ENCODE measurements at regions not wholly inside any gene's neighbourhood (a gene's known extent, or its start where the extent isn't known, plus 50 kb on each side); places are given as distances from the start of the nearest gene placed in this dataset.
"Not testable (repeated sequence)": the region's sequence is repeated elsewhere in the genome, so short reads cannot be mapped to it uniquely, and the experiment has no call there.

DNA sequence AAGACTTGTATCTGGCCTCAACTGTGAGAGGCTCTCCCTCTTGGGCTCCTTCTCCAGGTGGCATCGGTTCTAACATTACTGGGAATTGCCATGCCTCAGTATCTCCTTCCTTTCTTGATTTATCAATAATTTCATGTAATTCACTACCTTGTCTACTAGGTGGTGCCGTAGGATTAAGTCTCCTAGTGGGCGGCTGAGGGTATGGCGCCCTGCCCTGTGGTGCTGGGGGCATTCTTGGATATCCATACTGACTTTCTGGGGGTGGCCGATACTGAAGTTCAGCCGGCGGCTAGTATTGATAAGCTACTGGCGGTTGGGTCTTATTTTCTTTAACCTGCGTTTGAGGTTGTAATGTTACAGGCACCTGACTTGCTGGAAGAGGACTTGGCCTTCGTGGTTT is 164.2 kb upstream of the TMPRSS15 start:
- DNase-seq: not testable (repeated sequence)

DNA sequence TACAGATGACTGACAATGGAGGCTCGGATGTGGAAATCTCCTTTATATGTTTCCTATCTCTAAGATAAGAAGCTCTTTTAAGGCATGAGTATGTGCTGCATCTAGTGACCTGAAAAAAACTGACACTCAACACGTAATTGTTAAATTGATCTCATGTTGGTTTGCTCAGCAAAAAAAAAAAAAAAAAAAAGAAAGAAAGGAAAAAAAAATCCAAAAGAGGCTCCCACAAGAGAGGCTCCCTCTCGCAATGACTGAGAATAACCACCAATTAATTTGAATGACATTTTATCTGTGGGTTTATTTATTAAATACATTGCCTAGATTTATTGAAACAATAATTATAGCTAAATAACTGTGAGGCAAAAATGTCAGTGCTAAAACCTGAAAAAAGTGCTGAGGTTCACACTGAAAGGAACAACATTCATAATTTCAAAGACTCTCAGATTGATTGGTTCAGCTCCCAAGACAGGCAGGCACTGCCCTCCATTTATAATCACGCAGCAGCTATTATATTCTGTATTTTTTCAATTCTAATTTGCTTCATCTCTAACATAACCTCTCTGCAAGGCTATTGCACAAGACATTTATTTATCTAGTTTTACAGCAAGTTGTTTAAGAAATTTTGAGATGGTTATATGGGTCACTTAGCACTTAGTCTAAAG is 184.5 kb upstream of the TMPRSS15 start:
- DNase-seq: no peak

DNA sequence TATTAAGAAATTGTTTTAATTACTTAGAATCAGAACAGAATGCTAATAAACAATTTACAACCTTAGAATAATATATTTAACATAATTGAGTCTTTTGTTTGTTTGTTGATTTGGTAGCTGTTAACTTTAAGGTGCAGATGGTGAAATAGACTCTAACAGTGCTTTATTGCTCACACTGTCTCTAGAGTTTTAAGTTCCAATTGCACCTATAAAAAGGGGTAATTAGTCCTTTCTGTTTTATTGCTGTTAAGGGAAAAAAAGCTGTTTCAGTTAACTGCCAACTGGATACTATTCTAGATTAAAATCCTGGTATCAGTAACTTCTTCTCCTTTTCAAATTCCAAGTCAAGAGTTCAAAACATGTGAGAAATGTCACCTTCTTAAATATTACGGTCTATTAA is 197.6 kb upstream of the TMPRSS15 start:
- no peak for DNase-seq

DNA sequence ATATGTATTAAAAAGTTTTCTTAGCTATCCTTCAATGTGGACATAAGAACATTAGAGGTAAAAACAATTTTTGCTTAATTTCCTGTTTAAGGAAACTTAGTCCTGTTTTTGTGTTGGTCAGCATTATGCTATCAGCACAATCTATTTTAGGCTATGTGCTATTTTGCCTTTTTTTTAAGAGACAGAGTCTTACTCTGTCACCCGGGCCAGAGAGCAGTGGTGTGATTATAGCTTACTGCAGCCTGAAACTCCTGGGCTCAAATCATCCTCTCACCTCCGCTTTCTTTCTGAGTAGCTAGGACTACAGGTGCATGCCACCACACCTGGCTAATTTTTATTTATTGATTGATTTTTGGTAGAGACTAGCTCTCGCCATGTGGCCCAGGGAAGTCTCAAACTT is 199.1 kb upstream of the TMPRSS15 start:
- no peak for DNase-seq

DNA sequence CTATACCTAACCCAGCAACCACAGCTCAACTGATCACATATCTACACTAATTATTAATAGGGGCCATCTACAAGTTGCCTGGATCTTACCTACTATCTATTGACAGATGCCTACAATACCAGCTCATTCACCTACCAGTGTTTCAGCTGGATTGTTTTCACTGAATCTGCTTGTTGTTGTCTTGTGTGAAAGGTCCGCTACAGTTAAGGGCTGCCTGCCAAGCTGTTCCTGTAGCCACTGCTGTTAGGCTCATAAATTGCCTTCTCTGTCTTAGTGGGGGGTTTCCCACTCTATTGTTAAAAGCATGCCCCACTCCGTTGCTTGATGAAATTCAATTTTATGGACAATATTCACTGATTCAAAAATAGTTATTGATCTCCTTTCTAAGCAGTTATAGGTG is 199.7 kb upstream of the TMPRSS15 start:
- no peak for DNase-seq

DNA sequence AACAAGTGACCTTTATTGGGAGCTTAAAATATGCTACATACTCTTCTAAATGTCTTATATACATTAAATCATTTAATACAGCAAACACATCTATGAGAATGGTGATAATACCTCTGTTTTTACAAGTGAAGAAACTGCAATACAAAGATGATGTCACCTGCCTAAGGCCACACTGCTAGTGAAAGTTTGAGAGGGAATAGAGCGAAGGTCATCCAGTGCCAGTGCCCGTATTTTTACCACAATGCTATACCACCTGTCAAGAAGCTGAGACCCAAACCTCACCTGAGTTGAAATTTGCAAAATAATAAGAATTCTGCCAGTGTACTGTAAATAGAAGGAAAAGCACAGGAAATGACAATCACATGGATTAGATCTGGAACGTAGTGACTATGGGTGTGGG is 200.4 kb upstream of the TMPRSS15 start:
- no peak for DNase-seq

DNA sequence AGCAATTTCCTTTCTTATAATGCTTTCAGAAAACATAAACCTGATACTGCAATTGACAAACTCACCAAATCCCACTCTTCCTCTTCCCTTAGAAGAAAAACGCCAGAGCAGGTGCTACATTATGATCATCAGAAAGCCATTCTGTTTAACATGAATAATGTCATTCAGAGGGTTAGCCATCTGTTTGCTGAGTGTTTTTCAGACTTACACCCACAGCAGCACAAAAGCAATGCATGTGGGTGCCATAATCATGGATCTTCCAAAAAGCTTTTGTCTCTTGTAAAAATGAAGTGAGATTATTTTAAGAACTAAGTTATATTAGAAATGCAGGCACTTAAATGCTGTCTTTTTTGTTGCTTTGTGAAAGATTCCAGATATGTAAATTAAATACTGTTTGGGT is 204.6 kb upstream of the TMPRSS15 start:
- no peak for DNase-seq

DNA sequence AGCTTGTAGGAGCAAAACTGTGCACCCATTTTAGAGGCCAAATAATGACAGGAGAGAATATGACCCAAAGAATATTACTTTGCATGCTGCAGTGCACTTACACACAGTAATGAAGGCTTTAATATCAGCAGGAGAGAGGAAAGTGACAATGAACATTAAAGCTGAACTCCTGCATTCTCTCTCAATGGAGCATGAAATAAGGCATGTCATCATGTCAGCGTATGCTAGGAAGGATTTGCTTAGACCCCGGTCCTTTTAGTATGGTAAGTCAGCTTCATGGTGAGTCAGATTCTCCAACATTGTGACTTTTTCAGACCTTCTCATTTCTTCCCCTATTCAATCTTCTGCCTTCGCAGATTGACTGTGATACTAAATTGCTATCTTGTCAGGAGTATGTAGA is 210.7 kb upstream of the TMPRSS15 start:
- no peak for DNase-seq

DNA sequence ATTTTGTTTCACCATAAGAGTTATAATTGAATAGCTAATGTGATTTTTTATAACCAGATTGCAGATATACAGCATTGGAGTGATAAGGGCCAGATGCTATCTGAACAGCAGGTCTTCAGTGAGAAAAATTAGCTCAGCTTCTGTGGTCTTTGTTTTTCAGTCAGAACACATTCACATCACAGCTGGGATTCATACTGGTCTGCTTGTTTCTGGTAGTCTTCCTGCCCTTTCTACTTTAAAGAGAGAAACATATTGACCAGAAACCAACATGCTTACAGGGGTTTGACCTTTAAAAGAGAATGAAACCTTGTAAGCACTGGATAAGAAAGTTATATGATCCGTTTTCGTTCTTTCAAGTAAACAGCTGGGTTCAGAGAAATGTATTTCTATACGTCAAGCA is 213.7 kb upstream of the TMPRSS15 start:
- no peak for DNase-seq

DNA sequence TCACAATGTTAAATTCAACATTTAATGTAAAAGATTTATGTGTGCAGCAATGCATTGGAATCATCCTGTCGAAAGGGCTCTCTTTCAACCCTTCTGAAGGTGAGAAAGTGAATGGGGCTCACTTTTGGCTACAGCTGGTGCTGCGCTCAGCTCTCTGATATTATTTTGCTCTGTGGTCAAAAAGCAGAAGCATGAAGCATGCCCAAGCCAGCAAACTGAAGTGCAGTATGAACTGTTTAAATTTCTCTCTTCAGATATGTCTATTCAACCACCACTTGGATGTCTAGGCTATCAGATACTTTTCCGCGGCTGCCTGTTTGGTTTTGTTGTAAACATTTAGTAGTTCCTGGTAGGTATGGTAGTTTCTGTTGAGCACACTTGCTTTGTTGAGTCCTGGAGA is 216.9 kb upstream of the TMPRSS15 start:
- no peak for DNase-seq

DNA sequence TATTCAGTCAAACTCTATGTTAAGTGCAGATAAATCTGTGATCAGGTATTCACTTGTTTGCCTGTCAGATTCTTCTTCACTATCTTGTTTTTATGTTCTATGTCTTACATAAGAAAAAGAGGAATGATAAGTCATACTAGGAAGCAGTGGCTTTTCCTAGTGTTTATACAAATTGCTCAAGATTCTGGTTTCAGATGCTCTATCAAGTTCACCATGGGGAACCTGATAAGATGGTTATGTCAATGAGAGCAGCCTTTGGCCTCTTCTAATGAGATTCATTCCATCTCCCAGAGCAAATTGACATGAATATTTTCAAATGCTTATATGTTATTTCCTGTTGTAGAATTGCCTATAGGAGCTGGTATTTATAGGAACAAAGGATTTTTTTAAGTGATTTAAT is 218.8 kb upstream of the TMPRSS15 start:
- DNase-seq: no peak

DNA sequence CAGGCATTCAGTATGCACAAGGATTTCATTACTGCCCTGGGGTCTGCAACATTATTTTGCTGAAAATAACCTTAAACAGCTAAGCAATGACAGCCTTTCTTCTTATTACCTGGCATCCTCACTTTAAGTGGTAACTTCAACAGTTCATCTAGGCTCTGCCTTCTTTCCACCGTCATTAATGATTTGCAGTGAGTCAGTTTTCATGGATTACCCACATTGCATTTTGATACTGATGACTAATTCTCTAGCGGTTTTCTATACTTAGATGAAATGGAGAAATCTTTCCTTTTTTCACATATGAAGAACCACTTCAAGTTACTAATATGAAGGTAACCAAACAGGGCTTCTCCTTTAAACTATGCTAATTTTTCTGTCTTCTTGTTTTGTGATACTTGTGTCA is 226.9 kb upstream of the TMPRSS15 start:
- DNase-seq: no peak

DNA sequence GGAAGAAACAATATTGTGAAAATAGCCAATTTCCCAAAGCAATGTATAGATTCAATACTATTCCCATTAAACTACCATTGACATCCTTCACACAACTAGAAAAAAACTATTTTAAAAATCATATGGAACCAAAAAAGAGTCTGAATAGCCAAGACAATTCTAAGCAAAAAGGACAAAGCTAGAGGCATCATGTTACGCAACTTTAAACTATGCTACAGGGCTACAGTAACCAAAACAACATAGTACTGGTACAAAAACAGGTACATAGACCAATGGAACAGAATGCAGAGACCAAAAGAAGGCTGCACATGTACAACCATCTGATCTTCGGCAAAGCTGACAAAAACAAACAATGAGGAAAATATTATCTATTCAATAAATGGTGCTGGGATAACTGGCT is 233.3 kb upstream of the TMPRSS15 start:
- DNase-seq: no peak

DNA sequence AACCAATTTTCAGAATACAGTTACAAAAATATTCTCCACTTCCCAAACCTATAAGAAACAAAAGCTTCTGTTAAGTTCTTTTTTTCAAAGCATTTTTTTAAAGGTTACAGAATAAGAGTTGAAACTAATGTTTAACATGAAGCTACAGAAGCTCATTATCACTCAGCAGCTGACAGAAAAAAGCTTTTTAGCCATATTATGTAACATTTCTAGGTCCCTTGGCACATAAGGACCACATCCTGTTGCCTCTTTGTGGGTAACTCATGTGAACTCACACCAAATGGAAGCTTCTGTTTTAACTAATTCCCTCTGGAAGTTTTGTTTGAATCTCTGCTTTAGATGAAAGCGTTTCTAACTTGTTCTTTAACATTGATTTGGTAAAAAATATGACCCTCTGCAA is 242.5 kb upstream of the TMPRSS15 start:
- DNase-seq: no peak

DNA sequence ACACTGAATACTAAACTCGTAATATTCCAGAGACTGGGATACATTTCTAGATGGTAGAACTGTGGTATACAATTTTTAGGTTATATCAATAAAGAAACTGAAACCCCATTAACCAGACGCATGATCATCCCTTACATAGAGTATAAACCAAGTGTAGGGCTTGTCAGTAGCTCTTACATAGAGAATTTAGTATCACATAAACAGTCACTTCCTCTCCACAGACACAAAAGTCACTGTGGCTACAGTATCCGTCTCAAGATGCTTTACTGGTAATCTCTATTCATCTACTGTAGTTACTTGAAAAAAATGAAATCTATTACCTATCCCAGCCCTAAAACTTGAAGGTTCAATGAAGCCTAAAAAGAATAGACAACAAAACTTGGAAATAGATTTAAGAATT is 252.3 kb upstream of the TMPRSS15 start:
- no peak for DNase-seq

DNA sequence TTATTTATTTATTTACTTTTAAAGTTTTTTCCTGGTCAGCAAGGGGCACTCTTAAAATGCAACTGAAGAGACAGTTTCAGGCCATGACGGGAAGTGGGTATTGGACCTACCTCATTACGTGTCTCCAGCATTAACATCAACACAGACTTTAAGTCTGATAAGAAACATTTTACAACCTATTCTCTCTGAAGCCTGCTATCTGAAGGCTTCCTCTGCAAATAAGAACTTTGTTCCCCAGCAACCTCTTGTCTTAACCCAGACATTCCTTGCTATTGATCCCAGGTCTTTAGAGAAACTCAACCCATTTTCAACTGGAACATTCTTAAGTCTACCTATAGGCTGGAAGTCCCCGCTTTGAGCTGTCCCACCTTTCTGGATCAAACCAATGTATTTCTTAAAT is 258.3 kb upstream of the TMPRSS15 start:
- DNase-seq: no peak

DNA sequence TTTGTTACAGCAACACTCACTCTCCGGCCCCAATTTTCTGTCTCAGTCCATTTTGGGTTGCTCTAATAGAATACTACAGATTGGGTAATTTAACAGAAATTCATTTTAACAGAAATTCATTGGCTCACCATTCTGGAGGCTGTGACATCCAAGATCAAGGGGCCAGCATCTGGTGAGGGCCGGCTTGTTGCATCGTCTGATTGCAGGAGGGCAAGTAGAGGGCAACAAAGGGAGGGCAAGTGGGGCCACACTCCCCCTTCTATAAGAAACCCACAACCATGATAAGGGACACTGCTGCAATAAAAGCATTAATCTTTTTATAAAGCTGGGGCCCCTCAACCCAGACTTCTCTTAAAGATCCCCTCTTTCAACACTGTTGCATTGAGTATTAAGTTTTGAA is 260.1 kb upstream of the TMPRSS15 start:
- DNase-seq: no peak

DNA sequence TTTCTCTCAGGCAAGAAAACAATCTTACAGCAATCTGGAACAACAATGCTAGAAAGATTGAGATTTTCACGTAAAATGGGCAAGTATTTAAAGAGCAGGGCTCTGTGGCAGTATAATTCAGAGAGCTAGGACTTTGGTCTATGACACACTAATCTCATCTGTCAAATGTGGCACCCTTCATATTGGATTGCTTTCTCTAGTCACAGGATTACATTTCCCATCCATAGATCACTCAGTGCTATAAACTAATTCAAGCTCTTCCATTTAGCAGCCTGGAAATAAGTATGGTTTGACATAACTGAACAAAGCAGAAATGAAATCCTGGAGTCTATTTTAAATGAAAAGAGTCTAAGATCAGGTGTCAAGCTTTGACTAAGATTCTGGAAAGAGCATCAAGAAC is 263.1 kb upstream of the TMPRSS15 start:
- DNase-seq: no peak

DNA sequence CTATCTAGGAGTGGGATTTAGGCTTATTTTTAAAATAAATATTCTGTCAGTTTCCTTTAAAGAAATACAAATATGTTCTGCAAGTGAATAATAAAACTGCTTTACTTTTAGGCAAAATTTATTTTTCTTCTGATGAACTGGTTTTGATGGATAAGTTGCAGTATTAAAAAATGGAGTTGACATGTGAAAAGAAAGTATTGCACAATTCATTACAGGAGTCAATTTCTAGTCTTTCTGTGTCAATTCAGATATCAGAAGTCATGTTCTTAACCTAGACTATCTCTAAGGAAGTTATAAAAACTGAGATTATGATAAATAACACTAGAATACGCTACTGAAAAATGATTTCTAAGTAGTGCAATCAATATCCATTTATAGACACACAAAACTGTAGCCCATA is 270.2 kb upstream of the TMPRSS15 start:
- DNase-seq: no peak

DNA sequence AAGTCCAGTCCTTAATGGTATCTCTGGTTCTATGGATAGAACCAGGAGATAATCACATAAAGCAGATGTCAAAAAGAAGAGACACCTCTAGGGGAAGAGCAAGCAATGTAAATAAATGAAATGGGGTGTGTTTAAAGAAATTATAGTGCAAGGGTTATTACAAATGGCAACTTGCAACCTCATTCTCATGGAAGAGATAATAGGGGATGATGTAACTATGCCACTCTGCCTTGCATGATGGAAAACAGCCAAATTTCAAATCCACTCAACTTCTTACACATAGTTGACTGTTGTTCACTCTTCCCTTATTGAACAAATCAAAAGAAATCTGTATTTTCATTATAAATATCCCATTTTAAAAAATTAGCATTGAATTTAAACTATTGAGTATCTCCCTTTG is 274.0 kb upstream of the TMPRSS15 start:
- DNase-seq: no peak

DNA sequence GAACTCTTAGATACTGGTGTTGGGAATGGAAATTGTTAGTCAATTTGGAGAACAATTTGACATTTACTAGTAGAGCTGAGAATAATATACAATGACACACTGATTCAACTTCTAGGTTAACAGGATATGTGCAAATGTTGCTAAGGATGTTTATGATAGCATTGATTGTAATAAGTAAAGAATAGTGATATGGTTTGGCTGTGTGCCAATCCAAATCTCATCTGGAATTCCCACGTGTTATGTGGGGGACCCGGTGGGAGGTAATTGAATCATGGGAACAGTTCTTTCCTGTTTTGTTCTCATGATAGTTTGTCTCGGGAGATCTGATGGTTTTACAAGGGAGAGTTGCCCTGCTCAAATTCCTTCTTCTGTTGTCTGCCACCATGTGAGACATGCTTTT is 302.4 kb upstream of the TMPRSS15 start:
- DNase-seq: no peak

DNA sequence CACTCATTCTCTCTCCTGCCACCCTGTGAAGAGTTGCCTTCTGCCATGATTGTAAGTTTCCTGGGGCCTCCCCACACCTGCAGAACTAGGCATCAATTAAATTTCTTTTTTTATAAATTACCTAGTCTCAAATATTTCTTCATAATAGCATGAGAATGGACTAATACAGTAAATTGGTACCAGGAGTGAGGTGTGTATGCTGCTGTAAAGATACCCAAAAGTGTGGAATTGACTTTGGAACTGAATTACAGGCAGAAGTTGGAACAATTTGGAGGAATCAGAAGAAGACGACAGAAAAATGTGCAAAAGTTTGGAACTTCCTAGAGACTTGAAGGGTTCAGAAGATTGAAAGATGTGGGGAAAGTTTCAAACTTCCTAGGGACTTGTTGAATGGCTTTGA is 308.1 kb upstream of the TMPRSS15 start:
- no peak for DNase-seq

DNA sequence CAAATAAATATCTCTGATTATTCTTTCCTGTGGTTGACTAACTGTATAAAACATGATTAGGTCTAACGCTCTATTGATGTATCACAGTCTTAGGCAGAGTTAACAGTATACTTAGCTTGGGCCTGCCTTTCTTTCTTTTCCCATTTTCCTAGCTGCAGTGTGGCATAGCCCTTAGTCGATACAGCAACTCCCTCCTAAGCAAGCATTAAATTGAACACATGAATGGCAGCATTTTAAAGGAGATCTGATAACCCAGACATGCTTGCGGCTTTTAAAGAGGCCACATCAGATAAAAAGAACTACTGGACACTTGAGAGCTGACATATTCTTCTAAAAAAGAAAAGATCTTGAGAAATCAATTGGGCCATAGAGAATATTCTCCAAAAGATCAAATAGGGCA is 312.0 kb upstream of the TMPRSS15 start:
- no peak for DNase-seq

DNA sequence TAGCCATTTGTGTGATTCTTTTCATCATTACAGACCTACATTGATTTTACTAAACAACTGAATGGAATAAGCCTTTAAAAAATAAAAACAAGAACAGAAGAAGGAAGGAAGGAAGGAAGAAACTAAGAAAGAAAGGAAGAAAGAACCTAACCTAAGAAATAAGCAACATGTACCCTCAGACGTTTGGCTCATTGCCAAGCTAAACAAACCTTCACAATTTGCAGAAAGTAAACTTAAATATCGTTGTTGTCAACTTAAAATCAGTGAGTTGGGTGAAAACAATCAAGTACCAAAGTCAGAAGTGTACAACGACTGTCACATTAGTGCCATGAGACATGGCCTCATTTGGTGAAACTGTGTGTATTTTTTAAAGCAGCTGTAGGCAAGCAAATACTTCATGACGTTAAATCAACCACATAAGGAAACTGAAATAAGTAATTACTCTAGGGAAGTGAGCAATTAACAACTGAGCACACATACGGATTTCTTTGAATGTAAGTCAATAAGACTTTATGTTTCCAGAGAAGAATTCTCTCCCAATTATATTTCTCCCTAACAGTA is 313.1 kb upstream of the TMPRSS15 start:
- DNase-seq: no peak

DNA sequence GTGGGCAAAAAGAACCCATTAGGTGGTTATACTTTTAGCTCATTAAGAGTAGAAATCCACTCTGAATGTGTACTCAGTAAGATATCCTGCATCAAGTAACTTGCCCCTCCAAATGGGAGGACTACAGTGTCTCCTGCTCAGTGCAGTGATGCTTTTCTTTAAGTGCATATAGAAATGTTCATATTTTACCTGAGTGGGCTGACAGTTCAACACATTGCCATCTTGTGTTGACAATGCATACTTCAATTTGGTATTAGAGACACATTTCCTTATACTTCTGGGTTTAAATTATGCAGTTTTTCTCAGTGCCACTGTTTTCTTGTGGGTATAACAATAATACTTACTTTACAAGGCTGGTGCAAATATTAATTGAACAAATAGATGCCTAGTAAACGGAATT is 318.6 kb upstream of the TMPRSS15 start:
- no peak for DNase-seq

DNA sequence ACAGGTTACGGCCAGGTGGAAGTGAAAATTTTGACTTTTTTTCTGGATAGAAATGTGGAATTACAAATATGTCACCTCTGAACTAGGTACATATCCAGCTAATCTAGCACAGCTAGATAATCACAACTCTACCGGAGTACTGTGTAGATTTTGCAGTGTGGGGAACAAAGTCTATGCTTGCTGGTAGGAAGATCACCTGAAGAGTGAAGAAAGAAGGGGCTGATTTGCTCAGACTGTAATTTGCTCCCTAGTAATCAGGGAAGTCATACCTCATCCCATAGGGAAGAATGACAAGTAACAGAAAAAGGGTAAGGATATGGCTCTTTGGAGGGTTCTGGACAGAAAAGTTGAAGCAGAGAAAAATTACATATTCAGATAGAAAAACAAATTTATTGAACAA is 319.6 kb upstream of the TMPRSS15 start:
- DNase-seq: no peak

All from CD4-positive, alpha-beta T cell treated with Interleukin-21 for 1 hour (primary cell).